ENCODE measurements at regions not wholly inside any gene's neighbourhood (a gene's known extent, or its start where the extent isn't known, plus 50 kb on each side); places are given as distances from the start of the nearest gene placed in this dataset.

DNA sequence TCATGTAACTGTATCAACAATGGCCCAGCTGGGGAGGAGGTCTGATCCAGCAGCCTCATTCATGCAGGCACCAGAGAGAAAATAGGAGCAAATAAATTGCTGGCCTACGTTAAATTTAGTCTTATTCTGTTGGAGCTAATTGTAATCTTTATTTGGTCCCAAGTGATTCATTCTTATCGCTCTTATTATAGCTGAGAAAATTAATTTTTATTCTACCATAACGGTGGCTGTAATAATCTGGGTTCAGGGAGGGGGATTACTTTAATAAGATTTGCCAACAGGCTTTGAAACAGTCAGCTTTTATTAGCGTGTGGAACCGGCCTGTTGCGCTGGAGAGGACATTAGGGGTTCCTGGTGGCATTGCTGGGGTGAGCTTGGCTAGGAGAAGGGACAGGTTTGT lies 254.9 kb downstream of the AACS start:
- Histone ChIP-seq H3K27ac (ENCODE audit: insufficient read depth in 1 of 2, low read depth in 1 of 2, low read length in 2 of 2, poor library complexity in 1 of 2, severe bottlenecking in 2 of 2) (no peak overlapping the region), H3K9me3 (ENCODE audit: control extremely low read depth in 1 of 5, control insufficient read depth in 4 of 5, insufficient read depth in 2 of 5, low read depth in 1 of 5, low read length in 4 of 5) (no peaks in the 10 kb centered on the region), H3K4me3 (ENCODE audit: control insufficient read depth in 1 of 7, extremely low read depth in 1 of 7, insufficient read depth in 4 of 7, low read depth in 2 of 7, low read length in 6 of 7) (no peak overlapping the region), H3K27me3 (replicated peaks in 2 of 5; ENCODE audit: control insufficient read depth in 4 of 5, insufficient read depth in 5 of 5, low read length in 4 of 5) (peaks cover 0 to 15% (median 2%) of the 10 kb centered on the region in 5 experiments), H3K36me3 (ENCODE audit: control insufficient read depth in 4 of 4, insufficient read depth in 4 of 4, low read length in 3 of 4) (no peaks in the 10 kb centered on the region), H3K4me1 (ENCODE audit: control extremely low read depth in 1 of 4, control insufficient read depth in 4 of 4, insufficient read depth in 4 of 4, low read length in 3 of 4) (no peaks in the 10 kb centered on the region)
- CTCF ChIA-PET = interaction anchor here (0.6 to 1.2 kb wide), 2 partner anchors 11 to 30 kb away, joined by 3 read pairs; no protein-coding TSS in a partner anchor
- POLR2A ChIA-PET = no interaction called here
- 100% methylated on average over 2 of the region's 6 CpGs for WGBS (ENCODE audit: insufficient coverage)
- DNase-seq = no peak

DNA sequence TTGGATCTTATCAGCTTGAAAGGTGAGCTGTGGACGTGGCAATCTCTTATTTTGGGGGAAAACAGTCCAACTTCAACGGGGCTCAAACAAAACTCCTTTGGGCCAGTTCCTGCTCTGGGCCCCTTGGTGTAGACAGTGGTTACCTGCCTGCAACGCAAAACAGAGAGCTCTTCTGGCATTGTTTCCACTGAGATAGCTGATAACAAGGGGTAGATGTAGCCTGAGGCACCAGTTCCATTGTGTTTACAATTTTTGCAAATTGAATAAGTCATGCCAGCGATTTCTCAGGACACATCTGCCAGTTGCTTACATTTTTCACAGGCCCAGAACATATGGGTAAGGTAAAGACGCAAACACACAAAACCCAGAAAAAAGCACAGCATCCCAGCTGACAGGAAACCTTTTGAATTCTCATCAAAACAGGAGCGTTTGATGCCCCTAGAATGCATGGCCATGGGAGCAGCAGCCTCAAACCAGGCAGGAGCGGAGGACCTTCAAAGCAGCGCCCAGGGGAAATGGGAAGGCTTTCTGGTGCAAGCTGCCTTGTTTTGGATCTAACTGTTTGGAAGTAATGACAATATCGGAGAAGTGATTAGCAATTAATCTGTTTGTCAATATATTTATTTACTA lies 259.7 kb downstream of the AACS start:
- WGBS (ENCODE audit: insufficient coverage) = 74% methylated on average over 6 of the region's 9 CpGs
- ChIA-PET POLR2A (no interaction called here), CTCF (interaction anchor here (1.1 kb wide), 1 partner anchor 208 kb away, joined by 3 read pairs; no protein-coding TSS in a partner anchor)
- Histone ChIP-seq H3K27me3 (replicated peaks in 2 of 5; ENCODE audit: control insufficient read depth in 4 of 5, insufficient read depth in 5 of 5, low read length in 4 of 5) (peaks cover 0 to 28% (median 4%) of the 10 kb centered on the region in 5 experiments), H3K4me3 (ENCODE audit: control insufficient read depth in 1 of 7, extremely low read depth in 1 of 7, insufficient read depth in 4 of 7, low read depth in 2 of 7, low read length in 6 of 7) (no peak overlapping the region), H3K36me3 (ENCODE audit: control insufficient read depth in 4 of 4, insufficient read depth in 4 of 4, low read length in 3 of 4) (no peaks in the 10 kb centered on the region), H3K27ac (ENCODE audit: insufficient read depth in 1 of 2, low read depth in 1 of 2, low read length in 2 of 2, poor library complexity in 1 of 2, severe bottlenecking in 2 of 2) (no peak overlapping the region), H3K9me3 (ENCODE audit: control extremely low read depth in 1 of 5, control insufficient read depth in 4 of 5, insufficient read depth in 2 of 5, low read depth in 1 of 5, low read length in 4 of 5) (peaks cover 0 to 4% (median 0%) of the 10 kb centered on the region in 5 experiments), H3K4me1 (ENCODE audit: control extremely low read depth in 1 of 4, control insufficient read depth in 4 of 4, insufficient read depth in 4 of 4, low read length in 3 of 4) (no peaks in the 10 kb centered on the region)
- DNase-seq = no peak

DNA sequence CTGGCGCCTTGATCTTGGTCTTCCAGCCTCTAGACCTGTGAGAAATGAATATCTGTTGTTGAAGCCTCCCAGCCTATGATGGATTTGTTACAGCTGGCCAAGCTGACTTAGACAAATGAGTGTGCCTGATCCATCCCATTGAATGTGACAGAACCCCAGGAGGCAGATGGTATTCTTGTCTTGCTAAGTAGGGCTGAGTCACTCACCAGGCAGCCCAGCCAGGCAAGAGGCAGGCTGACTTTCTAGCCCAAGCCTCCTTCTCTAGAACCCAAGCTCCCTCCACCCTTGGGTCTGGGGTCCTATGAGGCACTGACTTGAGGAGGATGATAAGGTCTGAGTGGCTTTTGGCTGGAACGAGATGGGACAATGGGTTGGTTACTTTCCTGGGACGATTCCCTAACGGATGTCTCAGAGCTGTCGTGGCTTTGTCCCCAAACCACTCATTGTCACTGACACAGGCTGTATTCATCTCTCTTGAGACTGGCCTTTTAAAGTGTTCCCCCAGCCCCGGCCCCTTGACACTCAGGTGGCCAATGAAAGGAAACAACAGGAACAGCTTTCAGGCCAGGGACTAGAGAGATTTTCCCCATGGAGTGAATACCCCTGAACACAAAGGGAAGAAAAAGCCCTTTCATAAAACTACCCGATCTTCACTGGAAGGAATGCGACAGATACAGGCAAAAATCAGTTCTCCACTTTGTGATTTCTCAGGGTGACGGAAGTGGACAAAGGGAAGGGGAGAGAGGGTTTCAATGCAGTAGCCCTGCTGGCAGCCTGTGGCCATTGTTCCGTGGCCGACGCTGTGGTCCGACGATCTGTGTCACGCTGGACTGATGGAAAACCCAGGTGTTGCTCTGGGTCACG lies 264.2 kb downstream of the AACS start:
- 86% methylated on average over 14 of the region's 16 CpGs for WGBS (ENCODE audit: insufficient coverage)
- peaks cover 3 to 58% (median 8%) of the 10 kb centered on the region in 5 experiments for H3K27me3 ChIP-seq (replicated peaks in 2 of 5; ENCODE audit: control insufficient read depth in 4 of 5, insufficient read depth in 5 of 5, low read length in 4 of 5)
- H3K9me3 ChIP-seq (ENCODE audit: control extremely low read depth in 1 of 5, control insufficient read depth in 4 of 5, insufficient read depth in 2 of 5, low read depth in 1 of 5, low read length in 4 of 5) = peaks cover 0 to 4% (median 0%) of the 10 kb centered on the region in 5 experiments
- DNase-seq = no peak
- H3K4me3 ChIP-seq (ENCODE audit: control insufficient read depth in 1 of 7, extremely low read depth in 1 of 7, insufficient read depth in 4 of 7, low read depth in 2 of 7, low read length in 6 of 7) = no peak overlapping the region
- H3K4me1 ChIP-seq (ENCODE audit: control extremely low read depth in 1 of 4, control insufficient read depth in 4 of 4, insufficient read depth in 4 of 4, low read length in 3 of 4) = peaks cover 0 to 5% (median 2%) of the 10 kb centered on the region in 4 experiments
- no peak overlapping the region for H3K27ac ChIP-seq (ENCODE audit: insufficient read depth in 1 of 2, low read depth in 1 of 2, low read length in 2 of 2, poor library complexity in 1 of 2, severe bottlenecking in 2 of 2)
- POLR2A ChIA-PET = no interaction called here
- H3K36me3 ChIP-seq (ENCODE audit: control insufficient read depth in 4 of 4, insufficient read depth in 4 of 4, low read length in 3 of 4) = no peaks in the 10 kb centered on the region
- CTCF ChIA-PET = no interaction called here

DNA sequence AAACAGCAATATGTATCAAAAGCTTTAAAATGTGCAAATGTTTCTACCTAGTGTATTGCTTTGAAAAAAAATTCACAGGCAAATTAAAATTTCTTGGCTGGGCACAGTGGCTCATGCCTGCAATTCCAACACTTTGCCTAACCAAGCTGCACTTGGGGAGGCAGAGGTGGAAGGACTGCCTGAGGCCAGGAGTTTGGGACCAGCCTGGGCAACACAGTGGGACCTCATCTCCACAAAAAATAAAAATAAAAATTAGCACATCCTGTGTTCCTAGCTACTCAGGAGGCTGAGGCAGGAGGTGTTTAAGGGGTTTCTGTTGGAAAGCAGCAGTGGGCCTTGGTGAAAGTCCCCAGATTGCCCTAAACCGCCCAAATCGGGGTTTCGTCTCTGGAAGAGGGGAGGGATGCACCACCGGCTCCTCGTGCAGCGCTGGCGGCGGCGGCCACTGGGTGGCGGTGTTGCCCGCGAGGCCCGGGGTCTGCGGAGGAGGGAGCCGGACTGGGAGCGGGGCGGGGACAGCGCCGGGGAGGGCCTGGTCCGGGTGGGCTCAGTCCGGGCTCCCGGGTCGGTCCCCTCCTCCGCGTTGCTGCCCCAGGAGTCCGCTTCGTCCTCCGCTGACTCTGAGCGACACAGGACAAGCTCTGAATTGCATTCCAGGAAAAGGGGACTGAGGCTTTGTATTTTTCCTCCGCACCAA lies 265.6 kb downstream of the AACS start:
- Histone ChIP-seq H3K4me3 (ENCODE audit: control insufficient read depth in 1 of 7, extremely low read depth in 1 of 7, insufficient read depth in 4 of 7, low read depth in 2 of 7, low read length in 6 of 7) (peak overlapping the region in 3 of 7 experiments; percentile 34 to 65 (median 64)), H3K36me3 (ENCODE audit: control insufficient read depth in 4 of 4, insufficient read depth in 4 of 4, low read length in 3 of 4) (no peaks in the 10 kb centered on the region), H3K27ac (ENCODE audit: insufficient read depth in 1 of 2, low read depth in 1 of 2, low read length in 2 of 2, poor library complexity in 1 of 2, severe bottlenecking in 2 of 2) (no peak overlapping the region), H3K4me1 (ENCODE audit: control extremely low read depth in 1 of 4, control insufficient read depth in 4 of 4, insufficient read depth in 4 of 4, low read length in 3 of 4) (peaks cover 0 to 5% (median 2%) of the 10 kb centered on the region in 4 experiments), H3K9me3 (ENCODE audit: control extremely low read depth in 1 of 5, control insufficient read depth in 4 of 5, insufficient read depth in 2 of 5, low read depth in 1 of 5, low read length in 4 of 5) (peaks cover 0 to 4% (median 0%) of the 10 kb centered on the region in 5 experiments), H3K27me3 (replicated peaks in 2 of 5; ENCODE audit: control insufficient read depth in 4 of 5, insufficient read depth in 5 of 5, low read length in 4 of 5) (peaks cover 3 to 62% (median 8%) of the 10 kb centered on the region in 5 experiments)
- 0% methylated on average over 20 of the region's 30 CpGs for WGBS (ENCODE audit: insufficient coverage)
- CTCF ChIA-PET = interaction anchor here (1.0 to 2.0 kb wide), 13 partner anchors 9 to 146 kb away, joined by 3 to 10 read pairs (median 4); no protein-coding TSS in a partner anchor
- POLR2A ChIA-PET = no interaction called here
- peak; percentile 36 to 52 (median 47) for DNase-seq

- ChIA-PET CTCF (interaction anchor here (0.9 to 2.0 kb wide), 16 partner anchors 8 to 148 kb away, joined by 3 to 10 read pairs (median 4); no protein-coding TSS in a partner anchor), POLR2A (no interaction called here)
- Histone ChIP-seq H3K9me3 (ENCODE audit: control extremely low read depth in 1 of 5, control insufficient read depth in 4 of 5, insufficient read depth in 2 of 5, low read depth in 1 of 5, low read length in 4 of 5) (peaks cover 0 to 4% (median 0%) of the 10 kb centered on the region in 5 experiments), H3K27ac (ENCODE audit: insufficient read depth in 1 of 2, low read depth in 1 of 2, low read length in 2 of 2, poor library complexity in 1 of 2, severe bottlenecking in 2 of 2) (no peak overlapping the region), H3K4me3 (ENCODE audit: control insufficient read depth in 1 of 7, extremely low read depth in 1 of 7, insufficient read depth in 4 of 7, low read depth in 2 of 7, low read length in 6 of 7) (peak overlapping the region in 3 of 7 experiments; percentile 34 to 65 (median 64)), H3K4me1 (ENCODE audit: control extremely low read depth in 1 of 4, control insufficient read depth in 4 of 4, insufficient read depth in 4 of 4, low read length in 3 of 4) (peaks cover 0 to 5% (median 2%) of the 10 kb centered on the region in 4 experiments), H3K36me3 (ENCODE audit: control insufficient read depth in 4 of 4, insufficient read depth in 4 of 4, low read length in 3 of 4) (no peaks in the 10 kb centered on the region), H3K27me3 (replicated peaks in 2 of 5; ENCODE audit: control insufficient read depth in 4 of 5, insufficient read depth in 5 of 5, low read length in 4 of 5) (peaks cover 3 to 64% (median 8%) of the 10 kb centered on the region in 5 experiments)
- WGBS (ENCODE audit: insufficient coverage) = 51% methylated on average over 10 of the region's 16 CpGs
- peak in 2 of 3 donors; percentile 5 to 12 for DNase-seq
These were observed 266.3 kb downstream of the AACS start for GRCh38 chr12:125331342-125332052.

DNA sequence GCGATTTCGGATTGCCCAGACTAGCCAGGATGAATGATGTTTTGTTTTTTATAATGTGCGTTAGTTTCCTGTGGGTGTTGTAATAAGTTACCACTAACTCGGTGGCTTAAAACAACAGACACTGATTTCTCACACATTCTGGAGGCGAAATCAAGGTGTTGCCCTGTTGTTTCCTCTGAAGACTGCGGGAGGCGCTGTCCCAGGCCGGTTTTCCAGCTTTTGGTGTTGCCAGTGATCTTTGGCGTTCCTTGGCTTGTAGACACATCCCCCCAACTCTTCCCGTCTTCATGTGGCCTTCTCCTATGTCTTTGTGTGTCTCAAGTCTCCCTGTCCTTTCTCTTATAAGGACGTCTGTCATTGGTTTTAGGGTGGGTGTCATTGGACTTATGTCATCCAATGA lies 267.7 kb downstream of the AACS start:
- Histone ChIP-seq H3K27me3 (replicated peaks in 2 of 5; ENCODE audit: control insufficient read depth in 4 of 5, insufficient read depth in 5 of 5, low read length in 4 of 5) (peaks cover 3 to 60% (median 8%) of the 10 kb centered on the region in 5 experiments), H3K27ac (ENCODE audit: insufficient read depth in 1 of 2, low read depth in 1 of 2, low read length in 2 of 2, poor library complexity in 1 of 2, severe bottlenecking in 2 of 2) (no peak overlapping the region), H3K36me3 (ENCODE audit: control insufficient read depth in 4 of 4, insufficient read depth in 4 of 4, low read length in 3 of 4) (no peaks in the 10 kb centered on the region), H3K4me1 (ENCODE audit: control extremely low read depth in 1 of 4, control insufficient read depth in 4 of 4, insufficient read depth in 4 of 4, low read length in 3 of 4) (peaks cover 0 to 5% (median 2%) of the 10 kb centered on the region in 4 experiments), H3K9me3 (ENCODE audit: control extremely low read depth in 1 of 5, control insufficient read depth in 4 of 5, insufficient read depth in 2 of 5, low read depth in 1 of 5, low read length in 4 of 5) (peaks cover 0 to 4% (median 0%) of the 10 kb centered on the region in 5 experiments), H3K4me3 (ENCODE audit: control insufficient read depth in 1 of 7, extremely low read depth in 1 of 7, insufficient read depth in 4 of 7, low read depth in 2 of 7, low read length in 6 of 7) (no peak overlapping the region)
- WGBS (ENCODE audit: insufficient coverage) = 89% methylated on average over 6 of the region's 11 CpGs
- CTCF ChIA-PET = no interaction called here
- POLR2A ChIA-PET = no interaction called here
- no peak for DNase-seq

Measured in common myeloid progenitor, CD34-positive (primary cell).